Tibial nerve (tissue), 4 donors: ENCODE measurements at regions not wholly inside any gene's neighbourhood (a gene's known extent, or its start where the extent isn't known, plus 50 kb on each side); places are given as distances from the start of the nearest gene placed in this dataset.

ENCODE experiments used
- EP300 ChIP-seq, 2 donors: sonication (generic); formaldehyde crosslinking; IDR thresholded peaks; one replicate each; pipeline ENCODE4 v1.6.1; 2017; ENCODE audit warnings: antibody characterized with exemption in 2 of 2, mild to moderate bottlenecking in 1 of 2
- POLR2A ChIP-seq, 2 donors: fragments of 450-650 bp; IDR thresholded peaks; one replicate each; pipeline ENCODE4 v1.6.1; 2017; ENCODE audit warnings: antibody characterized with exemption in 2 of 2, mild to moderate bottlenecking in 2 of 2, moderate library complexity in 2 of 2
- TF ChIP-seq, protein P1 (sequence below), 5 experiments: fragments of 200-600 bp in 3 of 5; fragments of 450-650 bp in 2 of 5; sonication (generic) in 3 of 5; IDR thresholded peaks; one replicate each; pipeline ENCODE4 v1.5.1; 2016 to 2019; ENCODE audit warnings: antibody characterized with exemption in 5 of 5, mild to moderate bottlenecking in 3 of 5, moderate library complexity in 2 of 5

DNA sequence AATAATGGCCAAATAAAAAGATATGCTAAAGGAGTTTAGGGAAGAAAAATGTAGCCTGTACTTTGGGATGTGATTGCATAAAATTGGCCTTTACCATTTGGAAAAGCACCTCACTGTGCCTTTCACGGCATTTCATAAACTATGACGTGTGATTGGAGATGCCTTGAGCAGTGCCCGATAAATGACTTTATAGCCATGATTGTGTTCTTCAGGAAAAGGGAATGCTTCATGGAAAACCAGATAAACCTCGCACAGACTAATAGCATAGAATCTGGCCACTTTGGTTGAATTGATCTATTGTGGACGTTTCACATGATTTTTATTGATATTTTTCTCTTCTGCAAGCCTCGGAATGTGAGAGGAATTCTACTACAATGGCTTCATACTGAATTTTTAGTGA lies 502.0 kb upstream of the MKI67 start:
- TF ChIP-seq, protein P1, sequence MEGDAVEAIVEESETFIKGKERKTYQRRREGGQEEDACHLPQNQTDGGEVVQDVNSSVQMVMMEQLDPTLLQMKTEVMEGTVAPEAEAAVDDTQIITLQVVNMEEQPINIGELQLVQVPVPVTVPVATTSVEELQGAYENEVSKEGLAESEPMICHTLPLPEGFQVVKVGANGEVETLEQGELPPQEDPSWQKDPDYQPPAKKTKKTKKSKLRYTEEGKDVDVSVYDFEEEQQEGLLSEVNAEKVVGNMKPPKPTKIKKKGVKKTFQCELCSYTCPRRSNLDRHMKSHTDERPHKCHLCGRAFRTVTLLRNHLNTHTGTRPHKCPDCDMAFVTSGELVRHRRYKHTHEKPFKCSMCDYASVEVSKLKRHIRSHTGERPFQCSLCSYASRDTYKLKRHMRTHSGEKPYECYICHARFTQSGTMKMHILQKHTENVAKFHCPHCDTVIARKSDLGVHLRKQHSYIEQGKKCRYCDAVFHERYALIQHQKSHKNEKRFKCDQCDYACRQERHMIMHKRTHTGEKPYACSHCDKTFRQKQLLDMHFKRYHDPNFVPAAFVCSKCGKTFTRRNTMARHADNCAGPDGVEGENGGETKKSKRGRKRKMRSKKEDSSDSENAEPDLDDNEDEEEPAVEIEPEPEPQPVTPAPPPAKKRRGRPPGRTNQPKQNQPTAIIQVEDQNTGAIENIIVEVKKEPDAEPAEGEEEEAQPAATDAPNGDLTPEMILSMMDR (IDR thresholded peaks at IDR 0.05) = no peak
- TF ChIP-seq EP300 (IDR thresholded peaks at IDR 0.05) = no peak
- TF ChIP-seq POLR2A (IDR thresholded peaks at IDR 0.05) = no peak
